ENCODE measurements at regions not wholly inside any gene's neighbourhood (a gene's known extent, or its start where the extent isn't known, plus 50 kb on each side); places are given as distances from the start of the nearest gene placed in this dataset.

- TF ChIP-seq CTCF (IDR thresholded peaks at IDR 0.05) (no peak), POLR2A (IDR thresholded peaks at IDR 0.05; ENCODE audit: low read depth) (no peak), EP300 (IDR thresholded peaks at IDR 0.05) (no peak)
These were observed 262.8 kb upstream of the KLF14 start for GRCh38 chr7:130996833-130997231.

All from esophagus muscularis mucosa (tissue), 4 donors.